Left lobe of liver (tissue), 2 donors: ENCODE measurements at regions not wholly inside any gene's neighbourhood (a gene's known extent, or its start where the extent isn't known, plus 50 kb on each side); places are given as distances from the start of the nearest gene placed in this dataset.
A peak's percentile ranks its signal among the peaks of the same experiment; 100 is the strongest.
"Not testable (repeated sequence)": the region's sequence is repeated elsewhere in the genome, so short reads cannot be mapped to it uniquely, and the experiment has no call there.

Experiments used
- ATAC-seq: fragments of 200-7000 bp; cut with Tn5 transposase; one replicate; pipeline ENCODE4 v1.9.1; 2020; ENCODE audit warnings: mild to moderate bottlenecking, moderate library complexity
- DNase-seq: peaks from one replicate; pipeline ENCODE4 v3.0.0-alpha.2; 2020; ENCODE audit warnings: low spot score
- donor health status: DM: no; HTN: no; CAD: no; lungs with moderate emphysema.
- donor health status: DM: no; HTN: yes; CAD: no.

GRCh38 chr14:29982171-29982570 is 54.5 kb upstream of the PRKD1 start:
- no peak for DNase-seq
- no peak for ATAC-seq

GRCh38 chr14:29982993-29983392 is 55.3 kb upstream of the PRKD1 start:
- no peak for ATAC-seq
- no peak for DNase-seq

- ATAC-seq, DNase-seq: not testable (repeated sequence)
Measured at GRCh38 chr14:29990344-29990857, 62.8 kb upstream of the PRKD1 start.

- DNase-seq (no peak), ATAC-seq (no peak)
Measured at GRCh38 chr14:29990993-29991392, 63.3 kb upstream of the PRKD1 start.

GRCh38 chr14:29993143-29993542 is 65.5 kb upstream of the PRKD1 start:
- DNase-seq (no peak), ATAC-seq (peak; percentile 63)

- ATAC-seq (no peak), DNase-seq (no peak)
Measured at GRCh38 chr14:29999013-29999539, 71.4 kb upstream of the PRKD1 start.

- ATAC-seq (no peak), DNase-seq (no peak)
Measured at GRCh38 chr14:30002859-30003258, 75.2 kb upstream of the PRKD1 start.

- ATAC-seq (peak; percentile 91), DNase-seq (no peak)
Measured at GRCh38 chr14:30005114-30005808, 77.6 kb upstream of the PRKD1 start.

GRCh38 chr14:30006695-30007094 is 79.0 kb upstream of the PRKD1 start:
- ATAC-seq (no peak), DNase-seq (no peak)

- ATAC-seq (no peak), DNase-seq (no peak)
Measured at GRCh38 chr14:30015489-30015888, 87.8 kb upstream of the PRKD1 start.

- DNase-seq (no peak), ATAC-seq (no peak)
Measured at GRCh38 chr14:30016002-30016401, 88.4 kb upstream of the PRKD1 start.

GRCh38 chr14:30017370-30017993 is 89.8 kb upstream of the PRKD1 start:
- no peak for DNase-seq
- ATAC-seq, result no peak

- ATAC-seq (no peak), DNase-seq (no peak)
Measured at GRCh38 chr14:30020271-30020670, 92.6 kb upstream of the PRKD1 start.

- no peak for DNase-seq
- ATAC-seq, result no peak
Measured at GRCh38 chr14:30020687-30021086, 93.0 kb upstream of the PRKD1 start.

GRCh38 chr14:30023350-30023749 is 95.7 kb upstream of the PRKD1 start:
- ATAC-seq, DNase-seq: not testable (repeated sequence)

GRCh38 chr14:30034152-30034551 is 106.5 kb upstream of the PRKD1 start:
- no peak for DNase-seq
- ATAC-seq, result no peak

- no peak for ATAC-seq
Measured at GRCh38 chr14:30035361-30035760, 107.7 kb upstream of the PRKD1 start.

GRCh38 chr14:30045720-30046119 is 118.1 kb upstream of the PRKD1 start:
- no peak for DNase-seq
- no peak for ATAC-seq

More at GRCh38 chr14:30035361-30035760, 107.7 kb upstream of the PRKD1 start:
- DNase-seq, result no peak

GRCh38 chr14:30053103-30053502 is 125.5 kb upstream of the PRKD1 start:
- DNase-seq (no peak), ATAC-seq (no peak)

- ATAC-seq (no peak), DNase-seq (no peak)
Measured at GRCh38 chr14:30054201-30054600, 126.6 kb upstream of the PRKD1 start.

- no peak for ATAC-seq
- DNase-seq, result no peak
Measured at GRCh38 chr14:30058401-30058800, 130.8 kb upstream of the PRKD1 start.

GRCh38 chr14:30063746-30064145 is 136.1 kb upstream of the PRKD1 start:
- no peak for DNase-seq
- no peak for ATAC-seq
